ENCODE measurements at regions not wholly inside any gene's neighbourhood (a gene's known extent, or its start where the extent isn't known, plus 50 kb on each side); places are given as distances from the start of the nearest gene placed in this dataset.

DNA sequence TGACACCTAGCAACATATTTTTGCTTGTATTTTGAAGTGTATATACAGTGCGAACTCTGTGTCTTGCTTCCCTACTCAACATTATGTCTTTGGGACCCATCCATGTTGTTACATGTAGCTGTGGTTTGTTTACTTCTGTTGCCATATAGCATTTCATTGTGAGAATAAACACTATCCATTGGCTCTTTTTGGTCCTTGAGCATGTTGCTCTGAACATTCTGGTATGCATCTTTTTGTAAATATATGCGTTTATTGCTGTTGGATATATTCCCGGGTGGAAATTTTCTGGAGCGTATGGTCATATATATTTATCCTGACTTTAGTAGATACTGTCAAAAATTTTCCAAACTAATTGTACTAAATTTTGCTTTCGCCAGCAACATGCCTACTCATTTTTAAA lies 222.5 kb upstream of the SPTLC3 start:
- TF ChIP-seq CTCF (IDR thresholded peaks at IDR 0.05) (no peak), POLR2A (IDR thresholded peaks at IDR 0.05) (no peak)

Measured in body of pancreas (tissue), 4 donors.